GM21367 (cell line): ENCODE measurements at regions not wholly inside any gene's neighbourhood (a gene's known extent, or its start where the extent isn't known, plus 50 kb on each side); places are given as distances from the start of the nearest gene placed in this dataset.
"Not testable (repeated sequence)": the region's sequence is repeated elsewhere in the genome, so short reads cannot be mapped to it uniquely, and the experiment has no call there.

Experiments
- ATAC-seq: cut with Tn5 transposase; IDR thresholded peaks from one replicate; pipeline ENCODE4 v1.9.1; 2021; ENCODE audit not compliant: unreplicated experiment

- no peak for ATAC-seq
These were observed 300.5 kb downstream of the SUCLG1 start for GRCh38 chr2:84158605-84159004.

- ATAC-seq: no peak
These were observed 306.6 kb downstream of the SUCLG1 start for GRCh38 chr2:84152462-84152861.

DNA sequence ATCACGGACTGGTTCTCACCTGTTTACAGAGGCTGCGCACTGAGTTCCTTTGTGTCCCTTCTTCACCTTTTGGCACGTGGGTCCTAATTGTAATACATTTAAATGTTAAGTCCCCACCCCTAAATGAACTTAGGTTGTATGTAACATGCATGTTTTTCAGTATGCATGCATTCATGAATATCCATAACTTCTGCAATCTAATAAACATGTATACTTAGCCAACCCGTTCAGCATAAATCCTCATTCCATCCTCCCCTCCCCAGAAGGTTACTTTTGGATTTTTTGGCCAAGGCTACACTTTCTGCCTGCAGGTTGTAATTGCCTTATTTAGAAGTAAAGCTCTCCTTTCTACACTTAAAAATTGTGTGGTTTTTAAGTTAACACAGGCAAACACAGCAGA, 314.7 kb downstream of the SUCLG1 start:
- no peak for ATAC-seq

- ATAC-seq: no peak
These were observed 322.0 kb downstream of the SUCLG1 start for GRCh38 chr2:84137034-84137433.

GRCh38 chr2:84132370-84132769, 326.7 kb downstream of the SUCLG1 start:
- ATAC-seq: no peak

DNA sequence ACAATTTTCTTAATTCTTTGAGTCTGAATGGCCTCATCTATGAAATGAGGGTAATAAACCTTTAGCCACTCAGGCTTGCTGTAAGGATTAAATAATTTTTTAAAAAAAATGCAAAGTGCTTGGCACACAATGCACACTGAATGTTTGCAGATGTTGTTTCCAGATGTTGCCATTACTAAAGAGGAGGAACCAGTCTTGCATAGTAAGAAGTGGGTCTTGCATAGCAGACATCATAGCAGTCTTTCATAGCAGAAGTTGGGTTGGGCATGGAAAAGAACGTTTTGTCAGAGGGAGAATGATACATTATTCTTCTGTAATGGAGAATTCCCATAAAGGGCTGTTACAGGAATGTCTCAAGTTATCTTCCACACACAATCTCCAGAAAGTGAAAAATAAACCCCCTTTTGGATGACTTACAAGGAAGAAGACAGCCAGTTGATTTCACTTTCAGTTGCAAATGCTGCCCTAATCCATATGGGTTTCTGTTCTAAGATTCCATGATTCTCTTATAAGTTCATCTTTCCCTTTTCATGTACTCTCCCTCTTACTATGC, 327.7 kb downstream of the SUCLG1 start:
- ATAC-seq: no peak

GRCh38 chr2:84129018-84129417, 330.1 kb downstream of the SUCLG1 start:
- no peak for ATAC-seq

DNA sequence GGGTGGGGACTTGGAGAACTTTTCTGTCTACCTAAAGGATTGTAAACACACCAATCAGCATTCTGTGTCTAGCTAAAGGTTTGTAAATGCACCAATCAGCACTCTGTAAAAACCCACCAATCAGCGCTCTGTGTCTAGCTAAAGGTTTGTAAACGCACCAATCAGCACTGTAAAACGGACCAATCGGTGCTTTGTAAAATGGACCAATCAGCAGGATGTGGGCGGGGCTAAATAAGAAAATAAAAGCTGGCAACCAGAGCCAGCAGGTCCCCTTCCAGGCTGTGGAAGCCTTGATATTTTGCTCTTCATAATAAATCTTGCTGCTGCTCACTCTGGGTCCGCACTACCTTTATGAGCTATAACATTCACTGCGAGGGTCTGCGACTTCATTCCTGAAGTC, 331.3 kb downstream of the SUCLG1 start:
- not testable (repeated sequence) for ATAC-seq

DNA sequence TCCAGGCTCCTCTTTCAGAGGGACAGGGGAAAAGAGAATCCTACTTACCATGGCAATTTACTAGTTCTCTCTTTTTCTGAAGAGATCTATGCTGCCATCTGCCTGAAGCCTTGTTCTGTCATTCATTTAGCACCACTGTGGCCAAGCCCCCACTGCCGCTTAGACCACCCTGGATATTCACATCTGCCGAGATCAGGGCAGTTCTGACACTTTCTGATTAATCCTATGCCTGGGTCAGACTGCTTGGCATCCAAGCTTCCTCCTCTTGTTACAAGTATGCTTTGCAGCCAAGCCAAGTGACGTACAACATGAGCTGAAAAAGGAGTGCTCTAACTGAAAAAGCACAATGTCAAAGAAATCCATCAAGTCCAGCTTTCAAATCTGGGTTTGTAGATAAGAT, 332.6 kb downstream of the SUCLG1 start:
- no peak for ATAC-seq

- no peak for ATAC-seq
These were observed 333.0 kb downstream of the SUCLG1 start for GRCh38 chr2:84126084-84126483.

DNA sequence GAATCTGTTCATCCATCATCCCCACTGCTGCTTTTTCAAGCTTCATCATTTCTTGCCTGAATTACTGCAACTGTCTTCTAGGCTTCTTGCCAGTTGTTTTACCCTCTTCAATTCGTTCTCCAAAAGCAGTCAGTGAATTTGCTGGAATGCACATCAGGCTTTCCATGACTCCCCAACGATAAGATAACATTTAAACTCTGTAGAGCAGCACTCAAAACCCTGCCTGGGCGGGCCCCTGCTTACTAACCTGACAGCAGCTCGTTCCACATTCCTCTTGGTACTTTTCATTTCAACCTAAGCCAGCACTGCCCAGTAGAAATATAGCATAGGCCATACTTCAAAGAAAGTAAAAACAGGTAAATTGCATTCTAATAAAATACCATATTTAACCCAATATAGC, 342.9 kb downstream of the SUCLG1 start:
- no peak for ATAC-seq

DNA sequence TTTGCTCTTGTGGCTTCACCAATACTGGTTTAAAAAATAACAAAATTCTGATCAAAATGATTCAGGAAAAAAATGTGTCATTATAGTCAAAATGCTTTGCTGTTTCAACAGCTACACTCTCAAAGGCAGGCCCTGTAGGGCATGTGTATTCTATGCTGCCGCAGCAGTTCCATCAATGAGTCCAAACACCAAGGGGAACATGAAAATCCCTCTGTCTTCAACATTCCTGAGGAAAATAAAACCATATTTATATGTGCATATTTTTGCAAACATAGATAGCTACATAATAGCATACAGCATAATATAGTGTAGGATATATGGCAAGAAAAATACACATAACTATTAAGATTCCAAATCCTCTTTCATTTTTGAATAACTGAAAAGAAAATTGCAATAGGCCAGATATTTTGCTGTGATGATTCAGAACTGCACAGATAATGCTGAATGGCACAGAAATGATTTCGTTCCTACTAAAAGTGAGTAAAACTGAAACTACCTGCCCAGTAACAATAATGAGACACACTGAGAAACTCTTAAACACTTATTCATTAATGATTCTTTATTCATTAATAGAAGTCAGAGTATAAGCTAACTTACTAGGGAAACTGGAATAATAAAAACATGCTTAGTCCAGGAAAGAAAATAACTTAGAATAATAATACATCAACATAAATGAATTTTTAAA, 343.8 kb downstream of the SUCLG1 start:
- peak; percentile 74 for ATAC-seq

GRCh38 chr2:84103816-84104527, 355.1 kb downstream of the SUCLG1 start:
- not testable (repeated sequence) for ATAC-seq

GRCh38 chr2:84102274-84102673, 356.8 kb downstream of the SUCLG1 start:
- no peak for ATAC-seq

GRCh38 chr2:84088656-84089055, 370.4 kb downstream of the SUCLG1 start:
- ATAC-seq: no peak

GRCh38 chr2:84085562-84085961, 373.5 kb downstream of the SUCLG1 start:
- no peak for ATAC-seq

- ATAC-seq: no peak
These were observed 374.2 kb downstream of the SUCLG1 start for GRCh38 chr2:84084856-84085255.

DNA sequence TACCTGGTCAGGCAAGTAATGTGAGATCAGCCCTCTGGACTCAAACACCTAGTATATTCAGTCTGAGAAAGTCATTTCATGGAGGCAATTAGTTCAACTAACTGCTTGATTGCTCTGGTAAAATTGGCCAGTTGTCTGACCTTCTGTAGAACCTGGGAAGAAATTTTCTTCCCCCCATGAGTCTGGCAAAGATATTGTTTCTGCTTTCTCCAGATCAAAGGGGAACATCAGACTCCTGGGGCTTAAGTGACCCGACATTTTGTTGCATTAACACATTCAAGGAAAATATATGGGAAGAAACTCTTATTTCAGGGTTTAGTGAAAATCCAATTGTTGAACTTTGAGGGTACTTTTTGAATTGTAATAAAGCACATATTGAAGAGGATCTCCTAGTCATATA, 375.1 kb downstream of the SUCLG1 start:
- ATAC-seq: no peak

- ATAC-seq: no peak
These were observed 380.6 kb downstream of the SUCLG1 start for GRCh38 chr2:84078471-84078870.

DNA sequence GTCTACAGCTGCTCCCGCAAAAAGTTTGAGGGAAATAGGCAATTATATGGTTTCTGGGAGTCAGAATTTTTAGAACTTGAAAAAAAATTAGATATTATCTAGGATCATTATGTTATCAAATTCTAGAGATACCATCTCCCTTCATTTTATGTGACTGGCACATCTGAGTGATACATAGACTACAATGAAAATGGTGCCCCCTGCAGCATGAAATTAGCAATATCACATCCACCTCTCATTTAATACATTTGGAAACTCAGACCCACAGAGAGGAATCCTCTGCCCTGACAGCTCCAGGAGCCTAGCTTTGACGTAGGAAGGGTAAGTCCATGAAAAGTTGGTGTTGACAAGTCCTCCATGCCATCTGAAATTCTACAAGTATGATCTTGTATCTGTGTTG, 381.6 kb downstream of the SUCLG1 start:
- ATAC-seq: peak; percentile 55

DNA sequence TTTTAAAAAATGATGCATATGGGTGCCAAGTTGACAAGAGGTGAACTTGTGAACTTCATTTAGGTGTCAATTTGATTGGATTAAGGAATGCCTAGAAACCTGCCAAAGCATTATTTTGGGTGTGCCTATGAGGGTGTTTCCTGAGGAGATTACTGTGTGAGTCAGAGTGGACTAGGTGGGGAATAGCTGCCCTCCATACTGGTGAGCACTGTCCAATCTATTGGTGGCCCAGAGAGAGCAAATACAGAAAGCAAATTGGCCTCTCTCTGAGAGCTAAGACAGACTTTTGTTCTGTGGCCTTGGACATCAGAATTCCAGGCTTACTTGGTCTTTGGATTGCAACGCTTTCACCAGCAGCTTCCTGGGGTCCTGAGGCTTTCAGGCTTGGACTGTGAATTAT, 388.0 kb downstream of the SUCLG1 start:
- ATAC-seq: no peak

GRCh38 chr2:84065857-84066256, 393.2 kb downstream of the SUCLG1 start:
- no peak for ATAC-seq
